ENCODE measurements at regions not wholly inside any gene's neighbourhood (a gene's known extent, or its start where the extent isn't known, plus 50 kb on each side); places are given as distances from the start of the nearest gene placed in this dataset.
A peak's percentile ranks its signal among the peaks of the same experiment; 100 is the strongest.

- ATAC-seq = peak; percentile 59
- TF ChIP-seq ISL1 (CRISPR knock-in tag; IDR thresholded peaks at IDR 0.05) (no peak), ARNTL (CRISPR knock-in tag; IDR thresholded peaks at IDR 0.05; ENCODE audit: borderline replicate concordance, low read depth) (no peak), RARB (CRISPR knock-in tag; IDR thresholded peaks at IDR 0.05) (no peak), SNAI2 (CRISPR knock-in tag; IDR thresholded peaks at IDR 0.05) (no peak), ZNF70 (CRISPR knock-in tag; IDR thresholded peaks at IDR 0.05) (no peak), TOX (CRISPR knock-in tag; IDR thresholded peaks at IDR 0.05; ENCODE audit: borderline replicate concordance) (no peak), ZFP3 (CRISPR knock-in tag; IDR thresholded peaks at IDR 0.05) (no peak), ZC3H10 (CRISPR knock-in tag; IDR thresholded peaks at IDR 0.05) (no peak), CSDC2 (CRISPR knock-in tag; IDR thresholded peaks at IDR 0.05) (no peak), ZNF8 (CRISPR knock-in tag; IDR thresholded peaks at IDR 0.05) (no peak), PATZ1 (CRISPR knock-in tag; IDR thresholded peaks at IDR 0.05; ENCODE audit: borderline replicate concordance) (no peak)
- TF ChIP-seq, protein P1, sequence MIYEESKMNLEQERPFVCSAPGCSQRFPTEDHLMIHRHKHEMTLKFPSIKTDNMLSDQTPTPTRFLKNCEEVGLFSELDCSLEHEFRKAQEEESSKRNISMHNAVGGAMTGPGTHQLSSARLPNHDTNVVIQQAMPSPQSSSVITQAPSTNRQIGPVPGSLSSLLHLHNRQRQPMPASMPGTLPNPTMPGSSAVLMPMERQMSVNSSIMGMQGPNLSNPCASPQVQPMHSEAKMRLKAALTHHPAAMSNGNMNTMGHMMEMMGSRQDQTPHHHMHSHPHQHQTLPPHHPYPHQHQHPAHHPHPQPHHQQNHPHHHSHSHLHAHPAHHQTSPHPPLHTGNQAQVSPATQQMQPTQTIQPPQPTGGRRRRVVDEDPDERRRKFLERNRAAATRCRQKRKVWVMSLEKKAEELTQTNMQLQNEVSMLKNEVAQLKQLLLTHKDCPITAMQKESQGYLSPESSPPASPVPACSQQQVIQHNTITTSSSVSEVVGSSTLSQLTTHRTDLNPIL (CRISPR knock-in tag; IDR thresholded peaks at IDR 0.05; ENCODE audit: low read depth) = no peak
These were observed 354.9 kb upstream of the ASIC2 start for GRCh38 chr17:33647956-33648355.

GRCh38 chr17:33650304-33650703 is 357.2 kb upstream of the ASIC2 start:
- TF ChIP-seq ESRRG (CRISPR knock-in tag; IDR thresholded peaks at IDR 0.05) = no peak
- TF ChIP-seq ZFP3 (CRISPR knock-in tag; IDR thresholded peaks at IDR 0.05) = no peak
- TF ChIP-seq RARB (CRISPR knock-in tag; IDR thresholded peaks at IDR 0.05) = no peak
- TF ChIP-seq, protein P2, sequence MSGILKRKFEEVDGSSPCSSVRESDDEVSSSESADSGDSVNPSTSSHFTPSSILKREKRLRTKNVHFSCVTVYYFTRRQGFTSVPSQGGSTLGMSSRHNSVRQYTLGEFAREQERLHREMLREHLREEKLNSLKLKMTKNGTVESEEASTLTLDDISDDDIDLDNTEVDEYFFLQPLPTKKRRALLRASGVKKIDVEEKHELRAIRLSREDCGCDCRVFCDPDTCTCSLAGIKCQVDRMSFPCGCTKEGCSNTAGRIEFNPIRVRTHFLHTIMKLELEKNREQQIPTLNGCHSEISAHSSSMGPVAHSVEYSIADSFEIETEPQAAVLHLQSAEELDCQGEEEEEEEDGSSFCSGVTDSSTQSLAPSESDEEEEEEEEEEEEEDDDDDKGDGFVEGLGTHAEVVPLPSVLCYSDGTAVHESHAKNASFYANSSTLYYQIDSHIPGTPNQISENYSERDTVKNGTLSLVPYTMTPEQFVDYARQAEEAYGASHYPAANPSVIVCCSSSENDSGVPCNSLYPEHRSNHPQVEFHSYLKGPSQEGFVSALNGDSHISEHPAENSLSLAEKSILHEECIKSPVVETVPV (CRISPR knock-in tag; IDR thresholded peaks at IDR 0.05) = no peak
- TF ChIP-seq ZC3H10 (CRISPR knock-in tag; IDR thresholded peaks at IDR 0.05) = no peak
- TF ChIP-seq ZNF70 (CRISPR knock-in tag; IDR thresholded peaks at IDR 0.05) = no peak
- TF ChIP-seq OSR1 (CRISPR knock-in tag; IDR thresholded peaks at IDR 0.05) = no peak
- no peak for TF ChIP-seq GLIS3 (CRISPR knock-in tag; IDR thresholded peaks at IDR 0.05)
- no peak for TF ChIP-seq PPARA (CRISPR knock-in tag; IDR thresholded peaks at IDR 0.05; ENCODE audit: borderline replicate concordance)
- TF ChIP-seq POU6F1 (CRISPR knock-in tag; IDR thresholded peaks at IDR 0.05; ENCODE audit: borderline replicate concordance, low read depth) = no peak
- no peak for TF ChIP-seq TCF4 (CRISPR knock-in tag; IDR thresholded peaks at IDR 0.05; ENCODE audit: borderline replicate concordance)
- TF ChIP-seq ISL1 (CRISPR knock-in tag; IDR thresholded peaks at IDR 0.05) = no peak
- TF ChIP-seq ZFP30 (CRISPR knock-in tag; IDR thresholded peaks at IDR 0.05) = no peak
- no peak for ATAC-seq

DNA sequence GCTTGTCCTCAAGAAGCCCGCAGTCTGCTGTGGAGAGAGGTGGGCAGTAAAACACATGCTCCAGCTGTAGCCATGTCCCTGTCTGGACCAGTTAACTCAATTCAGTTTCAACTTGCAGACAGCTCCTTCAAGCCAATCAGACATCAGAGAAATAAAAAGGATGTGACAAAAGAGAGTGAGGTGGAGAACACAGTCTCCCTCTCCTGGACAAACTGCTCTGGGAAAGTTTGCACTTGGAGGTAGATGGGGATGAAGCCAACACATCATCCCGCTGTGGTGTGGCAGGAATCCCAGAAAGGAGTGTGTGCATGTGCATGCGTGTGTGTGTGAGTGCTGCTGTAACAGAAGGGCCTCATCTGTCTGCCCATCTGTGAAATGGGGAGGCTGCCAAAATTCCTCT is 358.6 kb upstream of the ASIC2 start:
- TF ChIP-seq, protein P3, sequence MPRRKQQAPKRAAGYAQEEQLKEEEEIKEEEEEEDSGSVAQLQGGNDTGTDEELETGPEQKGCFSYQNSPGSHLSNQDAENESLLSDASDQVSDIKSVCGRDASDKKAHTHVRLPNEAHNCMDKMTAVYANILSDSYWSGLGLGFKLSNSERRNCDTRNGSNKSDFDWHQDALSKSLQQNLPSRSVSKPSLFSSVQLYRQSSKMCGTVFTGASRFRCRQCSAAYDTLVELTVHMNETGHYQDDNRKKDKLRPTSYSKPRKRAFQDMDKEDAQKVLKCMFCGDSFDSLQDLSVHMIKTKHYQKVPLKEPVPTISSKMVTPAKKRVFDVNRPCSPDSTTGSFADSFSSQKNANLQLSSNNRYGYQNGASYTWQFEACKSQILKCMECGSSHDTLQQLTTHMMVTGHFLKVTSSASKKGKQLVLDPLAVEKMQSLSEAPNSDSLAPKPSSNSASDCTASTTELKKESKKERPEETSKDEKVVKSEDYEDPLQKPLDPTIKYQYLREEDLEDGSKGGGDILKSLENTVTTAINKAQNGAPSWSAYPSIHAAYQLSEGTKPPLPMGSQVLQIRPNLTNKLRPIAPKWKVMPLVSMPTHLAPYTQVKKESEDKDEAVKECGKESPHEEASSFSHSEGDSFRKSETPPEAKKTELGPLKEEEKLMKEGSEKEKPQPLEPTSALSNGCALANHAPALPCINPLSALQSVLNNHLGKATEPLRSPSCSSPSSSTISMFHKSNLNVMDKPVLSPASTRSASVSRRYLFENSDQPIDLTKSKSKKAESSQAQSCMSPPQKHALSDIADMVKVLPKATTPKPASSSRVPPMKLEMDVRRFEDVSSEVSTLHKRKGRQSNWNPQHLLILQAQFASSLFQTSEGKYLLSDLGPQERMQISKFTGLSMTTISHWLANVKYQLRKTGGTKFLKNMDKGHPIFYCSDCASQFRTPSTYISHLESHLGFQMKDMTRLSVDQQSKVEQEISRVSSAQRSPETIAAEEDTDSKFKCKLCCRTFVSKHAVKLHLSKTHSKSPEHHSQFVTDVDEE (CRISPR knock-in tag; IDR thresholded peaks at IDR 0.05) = no peak
- TF ChIP-seq, protein P2 (CRISPR knock-in tag; IDR thresholded peaks at IDR 0.05) = no peak
- no peak for TF ChIP-seq SNAI2 (CRISPR knock-in tag; IDR thresholded peaks at IDR 0.05)
- TF ChIP-seq GLIS3 (CRISPR knock-in tag; IDR thresholded peaks at IDR 0.05) = no peak
- TF ChIP-seq ISL1 (CRISPR knock-in tag; IDR thresholded peaks at IDR 0.05) = no peak
- TF ChIP-seq OSR1 (CRISPR knock-in tag; IDR thresholded peaks at IDR 0.05) = no peak
- TF ChIP-seq ZNF70 (CRISPR knock-in tag; IDR thresholded peaks at IDR 0.05) = no peak
- TF ChIP-seq ARNTL (CRISPR knock-in tag; IDR thresholded peaks at IDR 0.05; ENCODE audit: borderline replicate concordance, low read depth) = no peak
- no peak for TF ChIP-seq TCF4 (CRISPR knock-in tag; IDR thresholded peaks at IDR 0.05; ENCODE audit: borderline replicate concordance)
- TF ChIP-seq PPARA (CRISPR knock-in tag; IDR thresholded peaks at IDR 0.05; ENCODE audit: borderline replicate concordance) = no peak
- no peak for TF ChIP-seq ZFP3 (CRISPR knock-in tag; IDR thresholded peaks at IDR 0.05)
- TF ChIP-seq PATZ1 (CRISPR knock-in tag; IDR thresholded peaks at IDR 0.05; ENCODE audit: borderline replicate concordance) = no peak
- no peak for ATAC-seq
